Cerebellar cortex (tissue), 1 donor: ENCODE measurements at regions not wholly inside any gene's neighbourhood (a gene's known extent, or its start where the extent isn't known, plus 50 kb on each side); places are given as distances from the start of the nearest gene placed in this dataset.
"Not testable (repeated sequence)": the region's sequence is repeated elsewhere in the genome, so short reads cannot be mapped to it uniquely, and the experiment has no call there.

Experiments used
- DNase-seq: peaks from one replicate; pipeline ENCODE4 v3.0.0-alpha.2; 2015; ENCODE audit warnings: low spot score

DNA sequence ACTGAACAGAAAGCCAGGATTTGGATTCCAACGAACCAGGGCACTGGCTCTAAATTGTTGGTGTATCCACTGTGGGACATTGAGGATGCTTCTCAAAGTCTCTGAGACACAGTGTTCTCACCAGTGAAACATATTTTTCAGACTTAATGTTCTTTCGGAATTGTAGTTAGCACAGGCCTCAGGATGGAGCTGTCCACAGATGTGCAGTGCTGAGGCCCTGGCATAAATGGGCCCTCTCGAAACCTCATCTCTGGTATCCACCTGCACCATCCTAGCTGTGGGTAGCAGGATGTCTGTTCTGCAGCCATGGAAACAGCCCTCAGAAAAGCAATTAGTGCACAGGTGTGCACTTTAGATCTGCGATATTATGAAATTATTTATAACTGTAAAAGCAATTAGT is 656.8 kb downstream of the TBC1D22A start:
- no peak for DNase-seq

DNA sequence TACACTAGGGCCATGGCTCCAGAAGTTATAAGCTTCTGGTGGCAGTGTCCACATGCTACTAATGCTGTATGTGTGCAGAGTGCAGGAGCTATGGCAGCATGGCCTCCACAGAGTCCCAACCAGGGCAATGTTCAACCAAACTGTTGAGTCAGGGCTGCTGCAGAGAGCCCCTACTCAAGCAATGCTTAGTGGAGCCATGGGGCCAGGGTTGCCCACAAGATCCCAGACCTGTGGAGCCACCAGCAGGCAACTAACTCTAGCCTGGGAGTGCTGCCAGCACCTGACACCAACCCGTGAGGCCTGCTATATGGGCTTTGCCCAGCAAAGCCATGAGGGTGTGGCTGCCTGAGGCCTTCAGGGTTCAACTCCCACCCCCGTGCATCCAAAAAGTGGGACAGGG is 655.2 kb downstream of the TBC1D22A start:
- no peak for DNase-seq

DNA sequence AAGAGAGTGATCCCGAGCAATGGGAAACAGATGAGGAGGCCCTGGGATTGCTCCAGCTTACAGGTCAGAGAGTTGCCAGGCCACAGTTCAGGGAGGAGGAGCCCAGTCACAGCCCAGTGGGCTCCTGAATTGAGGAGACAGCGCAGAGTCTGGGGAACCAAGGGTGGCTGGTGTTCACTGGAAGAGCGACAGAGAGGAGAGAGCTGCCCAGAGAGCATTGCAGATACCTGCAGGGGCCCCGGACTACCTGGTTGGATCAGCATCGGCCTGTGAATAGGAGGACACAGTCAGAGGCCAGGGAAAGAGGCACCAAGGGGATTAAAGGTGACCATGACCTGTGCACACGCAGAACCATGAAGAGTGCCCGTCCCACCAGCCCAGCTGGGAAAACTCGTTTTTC is 648.6 kb downstream of the TBC1D22A start:
- no peak for DNase-seq

DNA sequence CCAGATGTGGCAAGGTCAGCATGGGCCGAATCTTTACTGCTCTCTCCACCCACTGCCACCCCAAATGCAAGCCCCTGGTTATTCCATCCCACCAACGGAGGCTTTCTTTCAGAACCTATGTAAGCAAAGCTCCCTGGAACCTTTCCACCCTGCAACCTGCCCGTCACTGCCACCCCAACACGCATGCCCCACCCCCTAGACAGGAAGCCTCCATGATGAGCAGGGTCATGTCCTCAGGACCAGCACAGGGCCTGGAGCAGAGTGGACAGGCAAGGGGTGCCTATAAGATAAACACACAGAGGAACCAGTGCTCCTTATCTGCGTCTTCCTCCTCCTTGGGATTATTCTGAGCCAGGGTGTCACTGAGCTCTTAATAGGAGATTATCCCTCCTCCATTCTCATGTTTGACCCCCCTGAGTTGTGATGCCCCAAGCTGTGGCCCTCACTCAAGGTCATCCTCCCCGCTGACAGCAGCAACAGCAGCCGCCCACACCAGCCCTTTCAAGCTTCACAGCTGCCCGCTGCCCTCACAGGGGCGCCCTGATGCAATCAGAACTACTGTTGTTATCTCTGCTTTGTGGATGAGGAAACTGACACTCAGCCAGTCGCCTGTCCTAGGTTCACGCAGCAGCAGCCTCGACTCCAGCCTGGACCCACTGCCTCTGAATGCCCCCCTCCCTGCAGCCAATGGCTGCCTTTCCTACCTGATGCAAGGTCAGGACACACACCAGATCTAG is 647.3 kb downstream of the TBC1D22A start:
- no peak for DNase-seq

DNA sequence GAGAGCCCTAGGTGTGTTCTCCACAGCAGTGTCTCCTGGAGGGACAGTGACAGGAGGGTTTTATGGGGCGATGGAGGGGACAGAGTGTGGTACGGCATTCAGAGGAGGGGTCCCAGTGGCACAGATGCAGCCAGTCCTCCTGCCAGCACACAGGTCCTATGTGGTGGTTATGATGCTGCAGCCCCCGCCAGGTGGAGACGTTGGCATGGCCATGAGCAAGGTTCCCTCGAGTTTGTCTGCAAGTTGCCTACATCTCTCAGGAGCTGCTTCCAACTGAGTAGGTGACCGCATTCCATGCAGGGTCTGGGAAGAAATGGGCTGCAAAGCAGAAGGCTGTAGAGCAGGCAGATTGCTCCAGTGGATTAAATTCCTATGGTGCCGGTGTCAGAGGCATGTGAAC is 646.0 kb downstream of the TBC1D22A start:
- no peak for DNase-seq

DNA sequence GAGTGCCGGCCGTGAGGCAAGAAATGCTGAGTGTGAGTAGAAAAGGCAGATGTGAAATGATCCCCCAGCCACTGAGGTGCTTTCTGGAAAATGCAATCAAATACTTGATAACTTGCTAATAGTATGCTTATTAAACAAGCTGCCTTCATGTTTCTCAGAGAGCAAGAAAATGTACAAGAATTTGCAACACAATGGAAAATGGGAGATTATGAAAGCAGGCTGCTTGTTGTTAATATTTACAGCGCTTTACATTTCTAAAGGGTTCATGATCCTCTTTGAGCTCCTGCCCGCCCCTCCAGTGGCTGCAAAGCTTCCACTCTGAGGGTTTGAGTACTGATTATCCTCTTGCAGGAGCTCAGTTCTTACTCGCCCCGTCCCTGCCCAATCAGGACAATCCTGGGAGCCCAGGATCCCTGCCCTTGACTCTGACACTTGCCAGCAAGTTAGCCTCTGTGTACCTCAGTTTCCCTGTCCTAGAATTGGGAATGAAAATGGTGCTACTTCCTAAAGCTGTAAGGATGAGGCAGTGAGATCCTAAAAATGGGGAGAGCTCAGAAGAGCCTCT is 645.1 kb downstream of the TBC1D22A start:
- no peak for DNase-seq

DNA sequence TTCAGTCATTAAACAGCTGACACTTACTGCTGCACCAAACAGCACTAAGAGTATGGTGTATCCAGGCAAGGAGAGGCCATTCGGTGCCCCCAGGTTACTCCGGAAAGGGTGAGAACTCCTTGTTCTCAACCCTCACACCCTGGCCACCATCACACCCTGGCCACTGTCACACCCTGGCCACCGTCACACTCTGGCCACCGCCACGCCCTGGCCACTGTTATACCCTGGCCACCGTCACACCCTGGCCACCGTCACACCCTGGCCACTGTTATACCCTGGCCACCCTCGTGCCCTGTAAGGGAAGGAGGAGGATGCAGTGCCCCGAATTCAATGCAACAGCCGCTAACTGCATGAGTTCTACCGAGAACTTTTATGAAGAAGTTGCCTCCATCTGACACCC is 644.4 kb downstream of the TBC1D22A start:
- no peak for DNase-seq

DNA sequence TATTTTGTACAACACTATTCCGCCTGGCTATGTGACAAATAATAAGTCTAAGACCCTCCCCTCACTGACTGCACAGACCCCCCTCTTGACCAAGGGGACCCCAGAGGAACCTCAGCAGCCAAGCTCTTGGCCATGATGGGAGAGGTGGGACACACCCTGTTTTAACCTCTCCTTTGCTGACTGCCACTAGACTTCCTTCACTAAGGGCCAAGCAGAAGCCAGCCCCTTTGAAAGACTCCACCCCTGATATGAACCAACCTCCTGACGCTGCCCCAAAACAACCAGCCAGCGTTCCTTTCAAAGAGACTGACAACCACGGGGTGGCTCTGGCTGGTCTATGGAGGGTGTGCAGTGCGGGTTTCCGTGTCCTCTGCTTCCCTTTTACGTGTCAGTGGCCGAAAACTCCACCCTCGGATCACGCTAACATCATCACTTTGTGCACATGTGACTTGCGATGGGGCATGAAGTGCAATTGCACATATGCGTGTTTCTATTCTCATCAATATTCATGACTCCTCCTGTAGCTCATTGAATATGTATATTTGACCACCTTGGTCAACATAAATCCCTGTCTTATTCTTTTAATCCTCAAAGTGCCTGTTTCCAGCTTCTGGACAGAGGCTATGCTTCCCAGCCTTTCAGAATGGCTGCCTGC is 643.9 kb downstream of the TBC1D22A start:
- DNase-seq = no peak

DNA sequence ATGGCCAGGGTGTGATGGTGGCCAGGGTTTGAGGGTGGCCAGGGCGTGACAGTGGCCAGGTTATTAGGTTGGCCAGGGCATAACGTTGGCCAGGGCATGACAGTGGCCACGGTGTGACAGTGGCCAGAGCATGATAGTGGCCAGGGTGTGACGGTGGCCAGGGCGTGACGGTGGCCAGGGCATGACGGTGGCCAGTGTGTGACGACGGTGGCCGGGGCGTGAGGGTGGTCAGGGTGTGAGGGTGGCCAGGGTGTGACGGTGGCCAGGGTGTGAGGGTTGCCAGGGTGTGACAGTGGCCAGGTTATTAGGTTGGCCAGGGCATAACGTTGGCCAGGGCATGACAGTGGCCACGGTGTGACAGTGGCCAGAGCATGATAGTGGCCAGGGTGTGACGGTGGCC is 642.8 kb downstream of the TBC1D22A start:
- not testable (repeated sequence) for DNase-seq

DNA sequence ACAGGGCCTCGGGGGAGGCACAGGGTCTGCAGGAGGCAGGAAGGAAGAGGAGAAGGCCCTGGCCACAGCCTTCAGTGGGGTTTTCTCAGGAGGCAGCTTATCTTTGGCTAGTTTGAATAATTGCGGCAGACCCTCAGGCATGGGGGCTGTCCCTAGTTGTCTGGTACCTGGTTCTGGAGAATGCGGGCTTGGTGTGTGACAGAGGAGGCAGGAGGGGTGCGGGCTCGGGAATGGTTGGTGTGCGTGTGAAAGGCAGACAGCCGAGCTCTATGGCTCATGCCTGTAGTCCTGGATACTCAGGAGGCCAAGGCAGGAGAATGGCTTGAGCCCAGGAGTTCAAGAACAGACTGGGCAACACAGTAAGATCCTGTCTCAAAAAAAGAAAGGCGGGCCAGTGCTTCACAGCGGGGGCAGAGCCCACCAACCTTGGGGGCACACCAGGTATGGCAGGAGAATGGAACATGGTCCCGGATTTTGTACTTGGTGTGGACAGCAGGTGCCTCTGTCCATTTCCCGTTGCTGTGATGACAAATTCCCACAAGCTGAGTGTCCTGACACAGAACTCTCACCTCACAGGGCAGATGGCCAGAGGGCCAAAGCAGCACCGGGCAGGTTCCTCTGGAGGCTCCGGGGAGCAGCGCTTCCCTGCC is 640.6 kb downstream of the TBC1D22A start:
- no peak for DNase-seq

DNA sequence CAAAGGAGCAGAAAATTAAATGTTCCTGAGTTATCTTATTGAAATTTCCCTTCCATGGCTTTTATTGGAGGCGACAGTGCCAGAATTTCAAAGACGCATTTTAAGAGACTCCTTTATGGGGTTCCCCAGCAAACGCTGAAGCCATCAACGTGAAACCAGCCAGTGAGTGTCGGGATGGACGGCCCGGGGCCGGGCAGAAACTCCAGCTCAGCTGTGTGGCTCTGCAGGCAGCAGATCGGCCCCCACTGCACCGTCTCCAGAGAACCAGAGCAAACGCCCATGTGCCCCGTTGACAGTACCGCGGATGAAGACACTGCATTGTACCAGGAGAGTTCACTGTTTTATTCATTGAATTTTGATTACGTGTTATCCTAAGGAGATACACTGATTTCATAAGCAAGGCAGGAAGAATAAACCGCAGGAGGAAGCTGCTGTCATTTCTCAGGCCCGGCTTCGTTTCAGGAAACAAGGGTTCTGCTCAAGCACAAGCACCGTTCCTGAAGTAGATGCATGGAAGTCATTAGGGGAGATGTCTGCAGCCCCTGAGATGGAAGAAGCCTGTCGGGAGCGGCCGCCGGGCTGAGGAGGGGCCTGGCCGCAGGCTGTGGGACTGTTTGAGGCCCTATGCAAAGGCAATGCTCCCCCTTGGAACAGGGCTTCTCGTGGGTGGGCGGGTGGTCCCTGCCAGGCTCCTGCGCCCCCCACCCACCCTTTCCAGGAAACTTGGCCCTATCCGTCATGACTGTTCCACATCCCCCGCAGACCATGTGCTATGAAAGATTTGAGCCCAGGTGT is 639.7 kb downstream of the TBC1D22A start:
- no peak for DNase-seq

DNA sequence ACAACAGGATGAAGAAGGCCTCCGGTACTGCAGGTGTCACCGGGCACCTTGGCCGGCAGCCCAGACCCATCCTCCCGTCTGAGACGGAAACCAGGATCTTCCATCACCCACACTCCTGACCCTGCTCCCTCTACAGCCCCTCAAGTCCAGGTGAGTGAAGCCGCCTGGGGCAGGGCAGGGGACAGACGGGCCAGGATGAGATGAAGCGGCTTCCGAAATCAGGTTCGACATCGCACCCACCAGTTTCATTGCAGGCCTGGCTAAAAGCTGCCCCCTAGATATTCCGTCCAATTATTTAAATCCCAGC is 639.1 kb downstream of the TBC1D22A start:
- no peak for DNase-seq

DNA sequence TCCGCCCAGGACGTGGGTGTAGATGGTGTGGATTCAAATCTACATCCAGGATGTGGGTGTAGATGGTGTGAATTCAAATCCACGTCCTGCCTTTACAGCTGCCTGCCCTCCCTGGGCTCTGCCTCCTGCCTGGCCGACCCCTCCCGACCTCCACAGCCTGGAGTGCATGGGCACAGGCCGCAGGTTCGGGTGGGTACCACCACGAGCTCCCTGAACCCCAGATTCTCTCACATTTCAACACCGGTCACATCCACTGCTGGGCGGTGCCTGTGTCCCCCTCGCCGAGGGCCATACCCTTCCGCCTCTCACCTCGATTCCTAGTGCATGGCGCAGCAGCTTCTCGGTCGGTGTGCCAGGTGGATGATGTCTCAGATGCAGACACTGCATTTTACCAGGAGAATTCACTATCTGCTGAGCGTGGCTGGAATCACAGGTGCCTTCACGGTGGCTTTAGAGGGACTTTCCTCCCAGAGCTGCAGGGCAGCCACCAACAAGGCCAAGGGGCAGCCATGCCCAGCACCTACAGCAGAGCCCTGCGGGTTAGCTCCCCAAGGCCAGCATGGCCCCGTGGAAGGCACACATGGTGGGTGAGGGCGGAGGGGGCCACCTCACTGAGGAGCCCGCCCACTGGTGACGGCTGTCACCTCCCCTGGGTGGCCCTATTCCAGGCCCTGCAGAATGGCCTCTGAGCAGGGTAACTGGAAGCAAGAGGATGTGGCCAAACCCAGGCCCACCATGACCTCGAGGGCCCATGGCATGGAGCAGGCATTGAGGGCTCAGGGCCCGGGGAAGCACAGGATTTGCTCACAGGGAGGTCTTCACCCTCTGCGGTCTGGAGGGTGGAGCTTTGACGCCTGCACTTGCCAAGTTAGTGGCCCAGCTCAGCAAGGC is 638.5 kb downstream of the TBC1D22A start:
- DNase-seq = no peak

DNA sequence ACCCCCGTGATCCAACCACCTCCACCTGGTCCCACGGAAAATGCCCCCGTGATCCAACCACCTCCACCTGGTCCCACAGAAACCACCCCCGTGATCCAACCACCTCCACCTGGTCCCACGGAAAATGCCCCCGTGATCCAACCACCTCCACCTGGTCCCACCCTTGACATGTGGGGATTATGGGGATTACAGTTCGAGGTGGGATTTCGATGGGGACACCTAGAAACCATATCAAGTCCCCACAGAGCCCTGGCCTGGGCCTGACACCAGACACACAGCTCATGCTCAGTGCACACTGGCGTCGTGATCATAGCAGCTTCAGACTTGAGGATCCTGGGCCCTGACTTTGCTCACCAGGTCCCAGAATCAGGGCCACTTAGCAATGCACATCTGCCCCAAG is 637.7 kb downstream of the TBC1D22A start:
- DNase-seq = not testable (repeated sequence)

DNA sequence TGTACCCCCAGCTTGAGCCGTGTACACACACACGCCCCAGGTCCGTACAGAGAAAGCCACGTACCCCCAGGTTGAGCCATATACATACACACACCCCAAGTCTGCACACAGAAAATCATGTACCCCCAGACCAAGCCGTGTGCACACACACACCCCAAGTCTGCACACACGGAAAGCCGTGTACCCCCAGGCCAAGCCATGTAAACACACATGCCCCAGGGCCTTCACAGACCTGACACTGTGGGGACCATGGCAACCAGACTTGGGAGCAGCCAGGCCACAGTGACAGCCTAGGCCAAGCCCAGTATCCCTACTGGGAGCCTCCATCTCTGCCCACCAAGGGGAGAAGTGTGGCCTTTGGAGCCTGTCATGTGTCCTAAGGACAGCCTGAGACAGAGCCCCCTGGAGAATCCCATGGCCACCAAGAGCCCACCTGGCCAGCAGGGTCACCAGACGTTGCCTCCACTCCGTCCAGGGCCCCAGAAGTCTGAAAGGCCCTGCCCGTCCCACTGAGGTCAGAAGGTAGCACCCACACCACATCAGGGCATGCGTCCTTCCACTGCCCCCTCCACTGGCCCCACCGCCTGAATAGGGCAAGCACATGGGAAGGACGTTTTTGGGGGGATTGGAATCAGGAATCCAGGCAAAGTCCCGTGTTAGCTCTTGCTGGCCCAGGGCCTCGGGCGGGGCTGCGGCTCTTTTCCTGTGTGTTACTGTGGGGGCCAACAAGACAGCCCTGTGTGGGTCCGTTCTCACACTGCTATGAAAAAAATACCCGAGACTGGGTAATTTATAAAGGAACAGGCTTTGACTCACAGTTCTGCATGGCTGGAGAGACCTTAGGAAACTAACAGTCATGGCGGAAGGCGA is 636.7 kb downstream of the TBC1D22A start:
- DNase-seq = no peak

DNA sequence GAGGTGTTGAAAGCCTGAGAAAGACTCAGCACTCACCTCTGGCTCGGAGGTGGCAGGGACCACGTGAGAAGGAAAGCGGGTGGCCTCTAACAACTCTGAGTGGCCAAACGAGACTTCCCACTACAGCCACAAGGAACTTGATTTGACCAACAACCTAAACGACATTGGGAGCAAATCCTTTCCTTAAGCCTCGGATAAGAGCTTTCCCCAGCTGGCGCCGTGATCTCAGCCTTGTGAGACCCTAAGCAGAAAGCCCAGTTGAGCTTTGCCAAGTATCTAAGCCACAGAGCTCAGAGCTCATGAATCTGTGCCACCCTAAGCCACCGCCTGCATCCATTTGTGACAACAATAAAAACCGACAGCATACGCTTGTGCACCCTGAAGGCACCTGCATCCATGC is 636.0 kb downstream of the TBC1D22A start:
- DNase-seq = no peak

DNA sequence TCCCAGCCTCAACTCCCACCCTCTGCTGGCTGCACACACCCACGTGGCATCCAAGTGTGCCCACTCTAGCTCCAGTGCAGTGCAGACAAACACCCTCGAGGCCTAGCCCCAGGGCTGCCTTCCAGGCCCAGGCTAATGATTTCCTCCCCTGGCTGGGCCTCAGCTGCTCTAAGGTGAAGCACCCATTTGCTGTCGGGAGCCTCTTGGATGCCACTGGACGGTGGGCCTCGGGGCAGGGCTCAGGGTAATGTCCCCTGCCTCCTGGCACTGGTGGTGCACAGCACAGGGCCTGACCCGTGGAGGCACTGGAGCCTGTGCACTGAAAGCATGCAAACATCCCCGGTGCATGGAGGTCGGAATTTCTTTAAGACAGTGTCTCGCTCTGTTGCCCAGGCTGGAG is 635.2 kb downstream of the TBC1D22A start:
- DNase-seq = no peak

DNA sequence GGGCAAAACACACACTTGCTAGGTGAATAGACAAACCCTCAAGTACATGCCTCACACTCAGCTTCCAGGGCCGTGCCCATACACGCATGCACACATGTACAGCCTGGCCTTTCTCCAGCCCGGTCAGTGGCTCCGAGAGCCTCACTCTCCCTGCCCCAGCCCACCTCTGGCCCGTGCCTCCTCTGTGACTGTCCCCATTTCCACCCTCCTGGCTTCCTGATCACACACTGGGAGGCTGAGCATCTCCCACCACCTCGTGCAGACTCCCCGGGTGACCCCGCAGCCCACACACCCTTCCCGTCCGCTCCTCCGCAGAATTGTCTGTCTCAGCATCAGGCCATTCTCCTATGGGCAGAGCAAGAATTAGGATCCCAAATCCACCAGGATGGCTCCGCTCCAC is 634.1 kb downstream of the TBC1D22A start:
- DNase-seq = no peak

DNA sequence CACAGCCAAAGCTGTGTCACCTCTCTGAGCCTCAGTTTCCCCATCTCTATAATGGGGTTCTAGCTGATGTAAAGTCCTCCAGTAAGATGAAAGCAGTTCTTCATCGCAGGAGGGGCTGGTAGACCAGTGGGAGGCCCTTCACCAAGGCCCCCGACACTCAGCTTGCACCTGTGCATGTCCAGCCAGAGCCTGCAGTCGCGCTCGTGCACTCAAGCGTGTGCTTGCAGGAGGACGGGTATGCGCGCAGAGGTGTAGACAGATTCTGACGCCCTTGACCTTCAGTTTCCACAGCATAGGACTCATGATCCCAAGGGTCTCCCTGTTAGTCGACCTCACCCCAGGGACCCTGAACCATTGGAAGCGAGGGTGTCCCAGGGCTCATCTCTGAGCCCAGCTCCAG is 633.7 kb downstream of the TBC1D22A start:
- no peak for DNase-seq

DNA sequence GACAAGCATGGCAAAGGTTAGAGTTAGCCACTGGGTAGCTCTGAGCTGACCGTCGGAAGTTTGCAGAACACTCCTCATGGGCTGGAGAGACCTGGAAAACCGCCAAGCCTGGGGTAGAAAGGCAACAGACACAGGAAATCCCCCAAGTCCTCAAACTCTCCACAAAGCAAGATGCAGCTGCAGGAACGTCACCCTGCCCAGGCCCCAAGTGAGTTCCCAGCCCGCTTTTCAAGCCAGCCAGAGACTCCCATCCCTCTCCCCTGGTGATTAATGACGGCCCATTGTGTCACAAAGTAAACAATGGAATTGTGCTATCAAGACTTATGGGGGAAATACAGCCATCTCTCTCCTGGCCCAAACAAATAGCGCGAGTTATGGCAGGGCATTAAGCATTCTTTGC is 633.0 kb downstream of the TBC1D22A start:
- DNase-seq = no peak
